DOHH2 (cell line): ENCODE measurements at regions not wholly inside any gene's neighbourhood (a gene's known extent, or its start where the extent isn't known, plus 50 kb on each side); places are given as distances from the start of the nearest gene placed in this dataset.

Experiments
- H3F3A ChIP-seq: fragments of 200-600 bp; sonication (generic), shearing (Covaris generic); 2 replicates; pipeline ENCODE4 v1.6.0; 2016; ENCODE audit warnings: antibody characterized with exemption, mild to moderate bottlenecking; ENCODE audit not compliant: control insufficient read depth, insufficient read depth
- H3K27ac ChIP-seq: fragments of 200-600 bp; sonication (generic); 2 replicates; pipeline ENCODE4 v1.5.1; 2014; ENCODE audit warnings: low read depth, mild to moderate bottlenecking, low read length, moderate library complexity
- H3K27me3 ChIP-seq: fragments of 200-600 bp; sonication (generic); 2 replicates; pipeline ENCODE4 v1.6.1; 2014; ENCODE audit warnings: mild to moderate bottlenecking, low read length, mixed read lengths; ENCODE audit not compliant: control insufficient read depth
- H3K36me3 ChIP-seq: fragments of 200-600 bp; sonication (generic); 2 replicates; pipeline ENCODE4 v1.6.1; 2014; ENCODE audit warnings: mild to moderate bottlenecking, low read length, moderate library complexity, mixed read lengths; ENCODE audit not compliant: control insufficient read depth
- H3K4me1 ChIP-seq: fragments of 200-600 bp; sonication (generic); 2 replicates; pipeline ENCODE4 v1.6.1; 2014; ENCODE audit warnings: mild to moderate bottlenecking, low read length, mixed read lengths; ENCODE audit not compliant: control insufficient read depth
- H3K4me2 ChIP-seq: fragments of 200-600 bp; sonication (generic); 2 replicates; pipeline ENCODE4 v1.6.0; 2014; ENCODE audit warnings: mild to moderate bottlenecking, low read length, moderate library complexity
- H3K4me3 ChIP-seq: fragments of 200-600 bp; sonication (generic); 2 replicates; pipeline ENCODE4 v1.5.1; 2014; ENCODE audit warnings: mild to moderate bottlenecking, low read length, mixed read lengths
- H3K79me2 ChIP-seq: fragments of 200-600 bp; sonication (generic); 2 replicates; pipeline ENCODE4 v1.6.1; 2014; ENCODE audit warnings: mild to moderate bottlenecking, low read length, mixed read lengths; ENCODE audit not compliant: control insufficient read depth
- H3K9me2 ChIP-seq: fragments of 200-600 bp; sonication (generic); replicated peaks from 2 replicates; pipeline ENCODE4 v1.6.1; 2014; ENCODE audit warnings: mild to moderate bottlenecking, low read length, mixed read lengths; ENCODE audit not compliant: control insufficient read depth
- H3K9me3 ChIP-seq: fragments of 200-600 bp; sonication (generic); 2 replicates; pipeline ENCODE4 v1.6.1; 2014; ENCODE audit warnings: antibody characterized with exemption, low read length, mixed read lengths; ENCODE audit not compliant: control insufficient read depth, insufficient read depth
- H4K20me1 ChIP-seq: fragments of 200-600 bp; sonication (generic); 2 replicates; pipeline ENCODE4 v1.6.0; 2014; ENCODE audit warnings: low read depth, mild to moderate bottlenecking, antibody characterized with exemption, low read length, moderate library complexity; ENCODE audit not compliant: control insufficient read depth, insufficient read depth
- CTCF ChIP-seq: fragments of 200-600 bp; sonication (generic); IDR thresholded peaks from one replicate; pipeline ENCODE4 v1.5.1; 2014; ENCODE audit warnings: antibody characterized with exemption, mild to moderate bottlenecking, low read depth, low read length; ENCODE audit not compliant: poor library complexity, severe bottlenecking
- EZH2phosphoT487 ChIP-seq: fragments of 200-600 bp; sonication (generic); IDR thresholded peaks from 2 replicates; pipeline ENCODE4 v1.6.1; 2017; ENCODE audit warnings: borderline replicate concordance, mild to moderate bottlenecking, antibody characterized with exemption, low read length, moderate library complexity, mixed read lengths

- no peaks in the 10 kb centered on the region for H3K27me3 ChIP-seq
- H3F3A ChIP-seq = no peaks in the 10 kb centered on the region
- no peaks in the 10 kb centered on the region for H4K20me1 ChIP-seq
- no peak overlapping the region for H3K27ac ChIP-seq
- H3K9me3 ChIP-seq = no peaks in the 10 kb centered on the region
- H3K79me2 ChIP-seq = no peaks in the 10 kb centered on the region
- TF ChIP-seq CTCF = no peak
- TF ChIP-seq EZH2phosphoT487 = no peak
- no peaks in the 10 kb centered on the region for H3K9me2 ChIP-seq
- H3K36me3 ChIP-seq = no peaks in the 10 kb centered on the region
- no peaks in the 10 kb centered on the region for H3K4me1 ChIP-seq
- H3K4me3 ChIP-seq = no peak overlapping the region
- H3K4me2 ChIP-seq = no peak overlapping the region
Measured at GRCh38 chr3:102194001-102194400, 240.8 kb upstream of the ZPLD1 start.

- TF ChIP-seq CTCF = no peak
- TF ChIP-seq EZH2phosphoT487 = no peak
- Histone ChIP-seq H3F3A (no peaks in the 10 kb centered on the region), H3K4me2 (no peak overlapping the region), H3K27me3 (no peaks in the 10 kb centered on the region), H3K9me2 (no peaks in the 10 kb centered on the region), H3K9me3 (no peaks in the 10 kb centered on the region), H3K4me3 (no peak overlapping the region), H4K20me1 (no peaks in the 10 kb centered on the region), H3K4me1 (no peaks in the 10 kb centered on the region), H3K36me3 (no peaks in the 10 kb centered on the region), H3K27ac (no peak overlapping the region), H3K79me2 (no peaks in the 10 kb centered on the region)
Measured at GRCh38 chr3:102194760-102195159, 240.1 kb upstream of the ZPLD1 start.

DNA sequence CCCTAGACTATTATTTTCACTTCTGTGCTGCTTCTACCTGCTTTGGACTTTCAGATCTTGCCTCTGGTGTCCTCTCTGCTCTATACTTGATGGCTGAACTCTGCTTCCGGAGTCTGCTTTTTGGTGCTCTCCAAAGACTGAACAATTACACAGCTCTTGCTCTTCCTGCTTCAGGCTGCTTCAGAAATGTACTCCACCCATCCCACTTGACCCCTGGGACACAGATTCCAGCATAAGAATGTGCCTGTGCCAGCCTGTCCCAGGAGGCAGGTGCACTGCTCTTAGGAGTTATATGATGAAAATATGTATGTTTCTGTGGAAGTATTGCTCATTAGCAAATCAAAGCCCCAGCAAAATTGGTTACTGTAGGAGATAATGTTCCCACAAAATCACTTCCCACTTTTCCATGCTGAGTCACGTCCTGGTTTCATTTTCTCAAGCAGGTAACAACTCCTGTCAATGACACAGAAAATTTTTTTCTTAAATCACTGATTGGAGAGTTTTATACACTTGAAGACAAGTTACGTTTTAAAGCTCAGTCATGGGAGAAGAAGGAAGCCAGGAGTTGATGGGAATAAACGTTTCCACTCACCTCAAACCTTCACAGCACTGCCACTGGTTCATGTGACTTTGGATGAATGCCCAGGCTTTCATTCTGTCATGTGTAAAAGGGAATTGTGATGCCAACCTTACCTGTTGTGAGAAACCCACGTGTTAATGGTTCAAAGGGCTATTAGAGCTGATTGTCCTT lies 239.4 kb upstream of the ZPLD1 start:
- H3K4me3 ChIP-seq = no peak overlapping the region
- H3K4me1 ChIP-seq = no peaks in the 10 kb centered on the region
- H3K79me2 ChIP-seq = no peaks in the 10 kb centered on the region
- no peaks in the 10 kb centered on the region for H3K9me2 ChIP-seq
- no peak overlapping the region for H3K4me2 ChIP-seq
- H4K20me1 ChIP-seq = no peaks in the 10 kb centered on the region
- H3F3A ChIP-seq = no peaks in the 10 kb centered on the region
- H3K27me3 ChIP-seq = no peaks in the 10 kb centered on the region
- H3K27ac ChIP-seq = no peak overlapping the region
- no peaks in the 10 kb centered on the region for H3K36me3 ChIP-seq
- H3K9me3 ChIP-seq = no peaks in the 10 kb centered on the region
- TF ChIP-seq EZH2phosphoT487 = no peak
- TF ChIP-seq CTCF = no peak
